Kidney (tissue), 10 donors: ENCODE measurements at regions not wholly inside any gene's neighbourhood (a gene's known extent, or its start where the extent isn't known, plus 50 kb on each side); places are given as distances from the start of the nearest gene placed in this dataset.
A peak's percentile ranks its signal among the peaks of the same experiment; 100 is the strongest.
"Not testable (repeated sequence)": the region's sequence is repeated elsewhere in the genome, so short reads cannot be mapped to it uniquely, and the experiment has no call there.

Experiments used
- DNase-seq, 5 donors: peaks; one replicate each; pipeline ENCODE4 v3.0.0-alpha.2; 2013 to 2020
- FAIRE-seq: peaks from 2 replicates; lab custom pipeline; 2012; peaks lifted over from hg19 to GRCh38; lab: Jason Lieb, UNC
- H3K27ac ChIP-seq, 2 donors: one replicate each; pipeline ENCODE4 v1.7.0; 2013; ENCODE audit warnings: low read depth in 2 of 2, low read length in 2 of 2, inconsistent platforms in 1 of 2
- H3K27me3 ChIP-seq: one replicate; pipeline ENCODE4 v1.7.1; 2013; ENCODE audit warnings: low read length, inconsistent platforms; ENCODE audit not compliant: control insufficient read depth, insufficient read depth
- H3K36me3 ChIP-seq, 3 donors: one replicate each; pipeline versions ENCODE4 v1.7.0 to v1.7.1; 2013; ENCODE audit warnings: low read length in 3 of 3, control low read depth in 1 of 3, inconsistent platforms in 1 of 3; ENCODE audit not compliant: insufficient read depth in 3 of 3, control insufficient read depth in 2 of 3
- H3K4me1 ChIP-seq, 3 donors: one replicate each; pipeline versions ENCODE4 v1.7.0 to v1.7.1; 2013; ENCODE audit warnings: low read length in 3 of 3, inconsistent platforms in 1 of 3, low read depth in 1 of 3; ENCODE audit not compliant: control insufficient read depth in 2 of 3, insufficient read depth in 2 of 3
- H3K4me3 ChIP-seq, 3 donors: one replicate each; pipeline versions ENCODE4 v1.7.0 to v1.8.1; 2013; ENCODE audit warnings: low read length in 3 of 3, control low read depth in 1 of 3, inconsistent platforms in 1 of 3
- H3K9ac ChIP-seq, 3 donors: one replicate each; pipeline versions ENCODE4 v1.7.0 to v1.7.1; 2013; ENCODE audit warnings: low read length in 3 of 3, control low read depth in 1 of 3, inconsistent platforms in 1 of 3
- H3K9me3 ChIP-seq, 3 donors: one replicate each; pipeline versions ENCODE4 v1.7.0 to v1.7.1; 2013; ENCODE audit warnings: low read length in 3 of 3, control low read depth in 1 of 3, inconsistent platforms in 1 of 3; ENCODE audit not compliant: control insufficient read depth in 2 of 3, insufficient read depth in 1 of 3
- intact Hi-C: fragments of 100-400 bp; cut with DNase I; formaldehyde crosslinking; loops from one replicate; pipeline ENCODE4 v1.11.1; 2022
- donor health status: control.
- donor health status: control.
- donor health status: DM: yes; HTN: yes; CAD: no.
- donor health status: Normal renal cell carcinoma (clear cell type).

GRCh38 chr1:234795711-234796437 is 185.9 kb upstream of the IRF2BP2 start:
- H3K9me3 ChIP-seq, H3K27me3 ChIP-seq, H3K27ac ChIP-seq, intact Hi-C loops, H3K4me1 ChIP-seq, H3K36me3 ChIP-seq, H3K4me3 ChIP-seq, FAIRE-seq, H3K9ac ChIP-seq: not testable (repeated sequence)
- DNase-seq, result peak in 2 of 5 donors; percentile 39 to 73

GRCh38 chr1:234795007-234795406 is 185.0 kb upstream of the IRF2BP2 start:
- FAIRE-seq, H3K4me1 ChIP-seq, H3K4me3 ChIP-seq, DNase-seq, H3K27me3 ChIP-seq, H3K9ac ChIP-seq, H3K36me3 ChIP-seq, H3K9me3 ChIP-seq, H3K27ac ChIP-seq, intact Hi-C loops: not testable (repeated sequence)

GRCh38 chr1:234794452-234794851 is 184.5 kb upstream of the IRF2BP2 start:
- intact Hi-C loops, H3K4me3 ChIP-seq, H3K9ac ChIP-seq, DNase-seq, H3K9me3 ChIP-seq, H3K27ac ChIP-seq, H3K4me1 ChIP-seq, FAIRE-seq, H3K27me3 ChIP-seq, H3K36me3 ChIP-seq: not testable (repeated sequence)

- DNase-seq, H3K27me3 ChIP-seq, H3K36me3 ChIP-seq, H3K9me3 ChIP-seq, H3K27ac ChIP-seq, FAIRE-seq, H3K4me1 ChIP-seq, intact Hi-C loops, H3K4me3 ChIP-seq, H3K9ac ChIP-seq: not testable (repeated sequence)
Measured at GRCh38 chr1:234793924-234794323, 183.9 kb upstream of the IRF2BP2 start.

GRCh38 chr1:234792221-234792864 is 182.4 kb upstream of the IRF2BP2 start:
- DNase-seq, result peak in 1 of 5 donors; percentile 12
- not testable (repeated sequence) for FAIRE-seq, H3K4me1 ChIP-seq

GRCh38 chr1:234791615-234792014 is 181.6 kb upstream of the IRF2BP2 start:
- FAIRE-seq, H3K4me1 ChIP-seq, H3K9ac ChIP-seq, intact Hi-C loops, H3K36me3 ChIP-seq, H3K27ac ChIP-seq, DNase-seq, H3K9me3 ChIP-seq, H3K27me3 ChIP-seq, H3K4me3 ChIP-seq: not testable (repeated sequence)

More at GRCh38 chr1:234792221-234792864, 182.4 kb upstream of the IRF2BP2 start:
- H3K27me3 ChIP-seq, H3K27ac ChIP-seq, H3K9me3 ChIP-seq, H3K4me3 ChIP-seq, H3K36me3 ChIP-seq, intact Hi-C loops, H3K9ac ChIP-seq: not testable (repeated sequence)

GRCh38 chr1:234790333-234790732 is 180.4 kb upstream of the IRF2BP2 start:
- H3K4me3 ChIP-seq, H3K27me3 ChIP-seq, H3K27ac ChIP-seq, DNase-seq, H3K36me3 ChIP-seq, H3K9ac ChIP-seq, intact Hi-C loops, H3K4me1 ChIP-seq, H3K9me3 ChIP-seq, FAIRE-seq: not testable (repeated sequence)

GRCh38 chr1:234787011-234787584 is 177.1 kb upstream of the IRF2BP2 start:
- H3K27me3 ChIP-seq, DNase-seq, FAIRE-seq, H3K36me3 ChIP-seq, H3K4me1 ChIP-seq, H3K9ac ChIP-seq, H3K27ac ChIP-seq, intact Hi-C loops, H3K4me3 ChIP-seq, H3K9me3 ChIP-seq: not testable (repeated sequence)
